A549 (cell line): ENCODE measurements at regions not wholly inside any gene's neighbourhood (a gene's known extent, or its start where the extent isn't known, plus 50 kb on each side); places are given as distances from the start of the nearest gene placed in this dataset.

Experiments
- ATAC-seq, 2 experiments: fragments of 200-7000 bp in 1 of 2; fragments of >200 bp in 1 of 2; cut with Nextera tagmentation in 1 of 2; cut with Tn5 transposase in 1 of 2; 3 replicates each; pipeline versions ENCODE4 v1.8.0 to v1.9.1; 2018 to 2020; ENCODE audit warnings: mild to moderate bottlenecking in 1 of 2, moderate library complexity in 1 of 2
- CTCF ChIA-PET: fragments of 300-600 bp; sonication (Branson Sonifier 250); formaldehyde crosslinking; extraction: SDS; loops from one replicate; lab custom pipeline; 2021; ENCODE audit warnings: antibody characterized with exemption, inconsistent platforms; lab: Yijun Ruan, JAX
- POLR2A ChIA-PET: fragments of 350-600 bp; formaldehyde crosslinking; extraction: SDS; loops from one replicate; lab custom pipeline; 2021; ENCODE audit warnings: antibody characterized with exemption, inconsistent platforms; lab: Yijun Ruan, JAX
- DNase-seq, 2 experiments: peaks; one replicate each; pipeline versions ENCODE4 v3.0.0 to v3.0.0-alpha.2; 2011 to 2016; ENCODE audit warnings: low read depth in 1 of 2, low spot score in 1 of 2
- FAIRE-seq: peaks from 2 replicates; lab custom pipeline; 2011; peaks lifted over from hg19 to GRCh38; lab: Jason Lieb, UNC
- H3K27ac ChIP-seq, 2 experiments: fragments of >200 bp; sonication (Bioruptor Twin); formaldehyde crosslinking; 3 replicates each; pipeline ENCODE4 v1.5.1; 2016 to 2017
- H3K4me1 ChIP-seq: fragments of >200 bp; sonication (Bioruptor Twin); formaldehyde crosslinking; 3 replicates; pipeline ENCODE4 v1.6.1; 2016
- H3K4me2 ChIP-seq: fragments of >200 bp; sonication (Bioruptor Twin); formaldehyde crosslinking; 3 replicates; pipeline ENCODE4 v1.6.1; 2016
- H3K4me3 ChIP-seq: fragments of >200 bp; sonication (Bioruptor Twin); formaldehyde crosslinking; 3 replicates; pipeline ENCODE4 v1.5.1; 2016
- H3K9me3 ChIP-seq: fragments of >200 bp; sonication (Bioruptor Twin); formaldehyde crosslinking; 3 replicates; pipeline ENCODE4 v1.6.1; 2016
- EP300 ChIP-seq, 2 experiments: fragments of >200 bp; sonication (Bioruptor Twin); formaldehyde crosslinking; IDR thresholded peaks; 2 replicates in 1 of 2; 3 replicates in 1 of 2; pipeline ENCODE4 v1.6.1; 2016 to 2017
- ESRRA ChIP-seq: fragments of 150-350 bp; IDR thresholded peaks from 2 replicates; pipeline ENCODE4 v1.6.1; 2014; ENCODE audit warnings: mild to moderate bottlenecking, low read length, borderline replicate concordance
- FOSL2 ChIP-seq, 2 experiments: fragments of 450-650 bp in 1 of 2; fragments of >200 bp in 1 of 2; sonication (Bioruptor Twin) in 1 of 2; formaldehyde crosslinking; IDR thresholded peaks; 2 replicates each; pipeline versions ENCODE4 v1.5.0 to v1.6.1; 2016 to 2020; ENCODE audit warnings: mild to moderate bottlenecking in 1 of 2, moderate library complexity in 1 of 2
- HEYL ChIP-seq: fragments of 250-450 bp; sonication (Bioruptor Pico); IDR thresholded peaks from 2 replicates; pipeline ENCODE4 v1.8.0; 2021; ENCODE audit warnings: mild to moderate bottlenecking, moderate library complexity
- HOXA7 ChIP-seq: fragments of 250-450 bp; sonication (Bioruptor Pico); IDR thresholded peaks from 2 replicates; pipeline ENCODE4 v1.5.0; 2020; ENCODE audit warnings: mild to moderate bottlenecking, moderate library complexity
- HOXB13 ChIP-seq: fragments of 250-450 bp; sonication (Bioruptor Pico); IDR thresholded peaks from 2 replicates; pipeline ENCODE4 v1.5.0; 2020; ENCODE audit warnings: low read depth, mild to moderate bottlenecking, moderate library complexity
- JUNB ChIP-seq: fragments of >200 bp; sonication (Bioruptor Twin); formaldehyde crosslinking; IDR thresholded peaks from 2 replicates; pipeline ENCODE4 v1.6.1; 2016
- KDM1A ChIP-seq: fragments of 200-600 bp; sonication (generic); IDR thresholded peaks from 2 replicates; pipeline ENCODE4 v1.6.1; 2016; ENCODE audit warnings: low read depth, mild to moderate bottlenecking
- KDM5A ChIP-seq: fragments of 200-600 bp; sonication (generic); IDR thresholded peaks from 2 replicates; pipeline ENCODE4 v1.6.1; 2016; ENCODE audit warnings: antibody characterized with exemption, mild to moderate bottlenecking
- MAZ ChIP-seq: fragments of 150-350 bp; IDR thresholded peaks from 2 replicates; pipeline ENCODE4 v1.6.1; 2014; ENCODE audit warnings: antibody characterized with exemption, low read depth, low read length, borderline replicate concordance
- RFX5 ChIP-seq: fragments of 450-650 bp; IDR thresholded peaks from 2 replicates; pipeline ENCODE4 v1.7.1; 2014; ENCODE audit warnings: antibody characterized with exemption, mild to moderate bottlenecking, moderate library complexity
- ZC3H11A ChIP-seq: fragments of 450-650 bp; IDR thresholded peaks from 2 replicates; pipeline ENCODE4 v1.6.1; 2014; ENCODE audit warnings: antibody characterized with exemption, mild to moderate bottlenecking
- WGBS: methylation state at CpG from one replicate; pipeline ENCODE4 v1.1.6; 2017; ENCODE audit errors: missing lambda C conversion rate; 5-methylcytosine and 5-hydroxymethylcytosine counted together
- TF ChIP-seq, protein P1 (sequence below): IDR thresholded peaks from 2 replicates; pipeline ENCODE4 v1.6.1; 2012
- TF ChIP-seq, protein P2 (sequence below): fragments of >200 bp; sonication (Bioruptor Twin); formaldehyde crosslinking; IDR thresholded peaks from 3 replicates; pipeline ENCODE4 v1.6.1; 2016
- TF ChIP-seq, protein P3 (sequence below): fragments of 250-450 bp; sonication (Bioruptor Pico); IDR thresholded peaks from 2 replicates; pipeline ENCODE4 v1.5.0; 2021; ENCODE audit warnings: mild to moderate bottlenecking, moderate library complexity, borderline replicate concordance
- TF ChIP-seq, protein P4 (sequence below): fragments of 150-350 bp; IDR thresholded peaks from 2 replicates; pipeline ENCODE4 v1.6.1; 2014; ENCODE audit warnings: low read depth, mild to moderate bottlenecking, low read length

DNA sequence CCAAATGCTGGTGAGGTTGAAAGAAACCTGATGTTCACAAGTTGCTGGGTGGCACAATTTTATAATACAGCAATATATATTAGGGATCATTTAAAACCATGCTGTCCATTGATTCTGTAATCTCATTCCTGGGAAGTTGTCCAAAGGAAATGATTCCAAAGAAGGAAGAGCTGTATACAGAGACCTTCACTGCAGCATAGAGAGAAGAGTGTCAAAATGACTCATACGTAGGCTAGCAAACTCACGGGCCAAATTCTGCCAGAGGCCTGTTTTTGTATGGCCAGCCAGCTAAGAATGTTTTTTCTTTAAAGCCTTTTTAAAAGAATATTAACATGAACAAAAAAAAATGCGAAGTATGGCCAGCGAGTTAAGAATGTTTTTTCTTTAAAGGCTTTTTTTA, 69.2 kb upstream of the MED13L start:
- H3K9me3 ChIP-seq: 0 out of 3 replicates have a peak, but pooled peaks cover 6% of the 10 kb centered on the region
- POLR2A ChIA-PET: interaction anchor here (0.6 to 0.9 kb wide), 2 partner anchors 68 to 244 kb away, joined by 3 read pairs; no protein-coding TSS in a partner anchor
- DNase-seq (peak; percentile 48 to 58), FAIRE-seq (no peak)
- CTCF ChIA-PET: no interaction called here
- H3K4me2 ChIP-seq: peak overlapping the region; percentile 55
- WGBS: 11% methylated on average over 4 of the region's 4 CpGs
- H3K27ac ChIP-seq: peak overlapping the region; percentile 13 to 72; a peak in 5 of 6 replicates
- TF ChIP-seq, protein P1, sequence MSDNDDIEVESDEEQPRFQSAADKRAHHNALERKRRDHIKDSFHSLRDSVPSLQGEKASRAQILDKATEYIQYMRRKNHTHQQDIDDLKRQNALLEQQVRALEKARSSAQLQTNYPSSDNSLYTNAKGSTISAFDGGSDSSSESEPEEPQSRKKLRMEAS: 0 out of 2 replicates have a peak, but pooled peaks have one; percentile 30
- no peak for TF ChIP-seq ZC3H11A
- no peak for TF ChIP-seq FOSL2 (IDR thresholded peaks at IDR 0.05)
- peak; percentile 75 for TF ChIP-seq FOSL2 (CRISPR knock-in tag; IDR thresholded peaks at IDR 0.05)
- peak; percentile 41; the same call in 1 of the 2 replicates for TF ChIP-seq JUNB
- TF ChIP-seq, all 56 proteins: peak for 3
- H3K4me3 ChIP-seq: no peak overlapping the region
- peak; percentile 81 to 88; a peak in 5 of 6 replicates for ATAC-seq
- peaks cover 29% of the 10 kb centered on the region for H3K4me1 ChIP-seq

DNA sequence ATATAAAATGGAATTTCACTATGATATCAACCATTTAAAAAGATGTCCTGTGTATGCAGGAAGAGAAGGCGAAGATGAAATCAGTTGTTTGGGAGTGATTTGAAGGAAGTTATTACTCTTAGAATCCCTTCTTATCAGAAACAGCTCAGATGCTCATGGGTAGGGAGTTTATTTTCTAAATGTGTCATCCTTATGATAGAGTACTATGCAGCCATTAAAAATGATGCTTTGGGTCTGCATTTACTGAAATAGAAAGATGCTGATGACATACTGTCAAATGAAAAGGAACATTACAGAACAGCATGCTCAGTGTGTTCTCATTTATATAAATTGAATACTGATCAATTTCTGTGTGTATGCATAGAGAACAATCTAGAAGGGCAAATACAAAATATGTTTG, 69.8 kb upstream of the MED13L start:
- ATAC-seq (no peak), FAIRE-seq (no peak), DNase-seq (no peak)
- TF ChIP-seq KDM1A (0 out of 2 replicates have a peak, but pooled peaks have one; percentile 52), HOXA7 (CRISPR knock-in tag) (no peak)
- POLR2A ChIA-PET: interaction anchor here (0.6 to 0.9 kb wide), 2 partner anchors 69 to 243 kb away, joined by 3 read pairs; no protein-coding TSS in a partner anchor
- Histone ChIP-seq H3K4me2 (peak overlapping the region; percentile 55), H3K4me1 (peaks cover 29% of the 10 kb centered on the region), H3K27ac (peak overlapping the region in 1 of 2 experiments; percentile 14; a peak in 3 of 6 replicates), H3K4me3 (no peak overlapping the region), H3K9me3 (0 out of 3 replicates have a peak, but pooled peaks cover 6% of the 10 kb centered on the region)
- 95% methylated on average over 1 of the region's 1 CpG for WGBS
- CTCF ChIA-PET: no interaction called here

DNA sequence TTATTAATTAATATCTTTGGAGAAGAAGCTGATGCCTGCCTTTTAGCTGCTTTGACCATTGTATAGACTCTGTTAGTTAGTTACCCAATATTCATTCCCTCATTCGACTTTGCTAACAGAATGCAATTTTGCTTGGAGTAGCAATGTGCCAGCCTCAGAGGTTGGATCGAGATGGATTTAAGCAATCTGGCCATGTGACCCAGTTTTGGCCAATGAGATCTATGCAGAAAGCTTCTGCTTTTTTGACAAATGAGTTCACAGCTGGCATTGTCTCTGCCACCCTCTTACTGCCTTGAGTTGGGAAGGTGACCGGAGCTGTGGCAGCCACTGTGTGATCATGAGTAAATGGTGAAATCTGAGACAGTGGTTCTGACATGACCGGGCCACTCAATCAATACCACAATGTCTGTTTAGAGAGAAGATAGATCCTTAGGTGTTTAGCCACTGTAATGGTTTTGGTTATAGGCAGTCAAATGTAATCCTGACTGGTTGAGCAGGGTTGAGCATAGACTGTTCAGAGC, 74.9 kb upstream of the MED13L start:
- 0 out of 6 replicates have a peak overlapping the region, but pooled peaks of 1 of the 2 experiments have one; percentile 2 for H3K27ac ChIP-seq
- H3K4me3 ChIP-seq: no peak overlapping the region
- ChIA-PET CTCF (interaction anchor here (1.2 kb wide), 1 partner anchor 40 kb away, joined by 3 read pairs; no protein-coding TSS in a partner anchor), POLR2A (no interaction called here)
- DNase-seq (no peak), FAIRE-seq (no peak), ATAC-seq (no peak)
- peaks cover 13% of the 10 kb centered on the region for H3K4me1 ChIP-seq
- no peak overlapping the region for H3K4me2 ChIP-seq
- TF ChIP-seq ESRRA (no peak), EP300 (IDR thresholded peaks at IDR 0.05) (no peak), HOXA7 (CRISPR knock-in tag) (no peak), KDM5A (no peak), RFX5 (no peak), HEYL (CRISPR knock-in tag) (no peak), MAZ (no peak), HOXB13 (CRISPR knock-in tag) (no peak)
- TF ChIP-seq, protein P2, sequence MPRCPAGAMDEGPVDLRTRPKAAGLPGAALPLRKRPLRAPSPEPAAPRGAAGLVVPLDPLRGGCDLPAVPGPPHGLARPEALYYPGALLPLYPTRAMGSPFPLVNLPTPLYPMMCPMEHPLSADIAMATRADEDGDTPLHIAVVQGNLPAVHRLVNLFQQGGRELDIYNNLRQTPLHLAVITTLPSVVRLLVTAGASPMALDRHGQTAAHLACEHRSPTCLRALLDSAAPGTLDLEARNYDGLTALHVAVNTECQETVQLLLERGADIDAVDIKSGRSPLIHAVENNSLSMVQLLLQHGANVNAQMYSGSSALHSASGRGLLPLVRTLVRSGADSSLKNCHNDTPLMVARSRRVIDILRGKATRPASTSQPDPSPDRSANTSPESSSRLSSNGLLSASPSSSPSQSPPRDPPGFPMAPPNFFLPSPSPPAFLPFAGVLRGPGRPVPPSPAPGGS: no peak
- TF ChIP-seq, protein P3, sequence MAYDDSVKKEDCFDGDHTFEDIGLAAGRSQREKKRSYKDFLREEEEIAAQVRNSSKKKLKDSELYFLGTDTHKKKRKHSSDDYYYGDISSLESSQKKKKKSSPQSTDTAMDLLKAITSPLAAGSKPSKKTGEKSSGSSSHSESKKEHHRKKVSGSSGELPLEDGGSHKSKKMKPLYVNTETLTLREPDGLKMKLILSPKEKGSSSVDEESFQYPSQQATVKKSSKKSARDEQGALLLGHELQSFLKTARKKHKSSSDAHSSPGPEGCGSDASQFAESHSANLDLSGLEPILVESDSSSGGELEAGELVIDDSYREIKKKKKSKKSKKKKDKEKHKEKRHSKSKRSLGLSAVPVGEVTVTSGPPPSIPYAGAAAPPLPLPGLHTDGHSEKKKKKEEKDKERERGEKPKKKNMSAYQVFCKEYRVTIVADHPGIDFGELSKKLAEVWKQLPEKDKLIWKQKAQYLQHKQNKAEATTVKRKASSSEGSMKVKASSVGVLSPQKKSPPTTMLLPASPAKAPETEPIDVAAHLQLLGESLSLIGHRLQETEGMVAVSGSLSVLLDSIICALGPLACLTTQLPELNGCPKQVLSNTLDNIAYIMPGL (CRISPR knock-in tag): no peak
- TF ChIP-seq, protein P4, sequence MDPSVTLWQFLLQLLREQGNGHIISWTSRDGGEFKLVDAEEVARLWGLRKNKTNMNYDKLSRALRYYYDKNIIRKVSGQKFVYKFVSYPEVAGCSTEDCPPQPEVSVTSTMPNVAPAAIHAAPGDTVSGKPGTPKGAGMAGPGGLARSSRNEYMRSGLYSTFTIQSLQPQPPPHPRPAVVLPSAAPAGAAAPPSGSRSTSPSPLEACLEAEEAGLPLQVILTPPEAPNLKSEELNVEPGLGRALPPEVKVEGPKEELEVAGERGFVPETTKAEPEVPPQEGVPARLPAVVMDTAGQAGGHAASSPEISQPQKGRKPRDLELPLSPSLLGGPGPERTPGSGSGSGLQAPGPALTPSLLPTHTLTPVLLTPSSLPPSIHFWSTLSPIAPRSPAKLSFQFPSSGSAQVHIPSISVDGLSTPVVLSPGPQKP: no peak
- 89% methylated on average over 4 of the region's 4 CpGs for WGBS
- no peaks in the 10 kb centered on the region for H3K9me3 ChIP-seq
